AG10803 (cell line): ENCODE measurements at regions not wholly inside any gene's neighbourhood (a gene's known extent, or its start where the extent isn't known, plus 50 kb on each side); places are given as distances from the start of the nearest gene placed in this dataset.

ENCODE experiments used
- DNase-seq: peaks from one replicate; pipeline ENCODE4 v3.0.0; 2010; ENCODE audit warnings: low read depth
- H3K4me3 ChIP-seq: 2 replicates; pipeline ENCODE4 v1.5.1; 2011; ENCODE audit warnings: mild to moderate bottlenecking, low read length, control low read depth
- CTCF ChIP-seq: conservative IDR thresholded peaks from 2 replicates; pipeline ENCODE4 v1.5.1; 2011; ENCODE audit warnings: mild to moderate bottlenecking, low read length, control low read depth, inconsistent platforms

DNA sequence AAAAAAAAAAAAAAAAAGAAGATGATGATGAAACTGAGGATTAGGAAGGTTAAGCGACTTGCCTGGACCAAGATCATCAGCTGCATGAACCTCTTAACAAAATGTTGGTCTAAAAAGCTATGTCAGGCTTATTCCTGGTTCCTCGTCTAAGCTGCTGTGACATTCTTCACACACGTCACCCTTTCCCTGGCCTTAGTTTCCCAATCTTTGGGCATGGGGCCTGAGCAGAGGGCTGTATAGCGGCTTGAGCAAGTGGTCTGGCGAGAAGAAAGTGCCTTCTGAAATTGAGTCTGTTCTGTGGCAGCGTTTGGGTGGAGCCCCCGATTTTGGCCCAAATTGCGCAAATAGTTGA is 58.7 kb upstream of the CCND2 start:
- no peak for DNase-seq
- no peak overlapping the region for H3K4me3 ChIP-seq
- no peak for TF ChIP-seq CTCF

GRCh38 chr12:4213471-4213870 is 60.1 kb upstream of the CCND2 start:
- TF ChIP-seq CTCF, result no peak
- DNase-seq, result no peak

DNA sequence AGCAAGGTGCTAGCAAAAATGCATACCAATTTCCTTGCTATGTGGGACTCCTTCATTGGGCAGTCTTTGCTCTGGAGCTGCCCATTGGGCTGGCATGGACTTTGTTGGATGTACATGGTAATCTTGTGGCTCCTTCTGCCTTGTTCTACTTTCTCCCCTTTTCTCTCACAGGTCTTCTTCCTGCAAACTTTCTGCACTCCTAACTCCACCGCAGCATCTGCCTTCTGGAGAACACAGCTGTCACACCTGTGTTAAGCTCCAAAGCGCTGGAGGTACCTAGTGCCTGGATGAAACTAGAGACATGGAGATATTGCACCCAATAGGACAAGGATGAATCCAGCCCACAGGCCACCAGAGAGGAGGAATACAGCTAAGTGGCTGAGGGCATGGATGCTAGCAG is 60.7 kb upstream of the CCND2 start:
- DNase-seq, result no peak
- TF ChIP-seq CTCF, result no peak
- H3K4me3 ChIP-seq, result no peak overlapping the region

More at GRCh38 chr12:4213471-4213870, 60.1 kb upstream of the CCND2 start:
- no peak overlapping the region for H3K4me3 ChIP-seq

- no peak for DNase-seq
- H3K4me3 ChIP-seq, result no peak overlapping the region
- no peak for TF ChIP-seq CTCF
Measured at GRCh38 chr12:4211372-4211771, 62.2 kb upstream of the CCND2 start.

- no peak for TF ChIP-seq CTCF
- no peak for DNase-seq
- H3K4me3 ChIP-seq, result no peak overlapping the region
Measured at GRCh38 chr12:4210183-4210582, 63.4 kb upstream of the CCND2 start.

GRCh38 chr12:4206470-4206869 is 67.1 kb upstream of the CCND2 start:
- no peak for TF ChIP-seq CTCF
- no peak for DNase-seq
- H3K4me3 ChIP-seq, result no peak overlapping the region

DNA sequence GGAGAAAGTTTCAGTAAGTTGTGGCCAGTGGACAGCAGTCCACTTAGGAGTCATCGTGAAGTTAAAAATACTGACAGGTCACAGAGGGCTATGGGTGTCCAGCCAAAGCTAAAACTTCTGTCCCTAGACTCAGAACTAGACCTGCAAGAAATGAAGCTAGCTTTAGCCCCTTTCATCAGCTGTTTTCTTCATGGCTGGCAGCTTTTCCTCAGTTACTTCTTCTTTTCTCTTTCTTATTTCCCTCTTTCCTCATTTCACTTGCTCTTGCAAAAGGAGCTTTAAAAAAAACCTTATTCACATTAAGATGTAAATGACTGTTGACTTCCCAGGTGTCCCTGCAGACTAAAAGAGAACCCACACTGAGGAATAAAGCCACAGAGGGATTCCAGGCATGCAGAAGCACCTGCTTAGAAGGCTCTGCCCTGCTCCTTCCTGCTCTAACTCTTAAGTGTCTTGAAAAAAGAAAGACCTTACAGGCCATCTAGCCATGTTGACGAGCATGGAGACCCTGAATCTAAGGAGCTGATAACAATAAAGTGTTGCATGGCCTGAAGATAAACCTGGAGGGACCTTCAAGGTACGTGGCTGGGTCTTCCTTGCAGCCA is 69.7 kb upstream of the CCND2 start:
- no peak for DNase-seq
- no peak for TF ChIP-seq CTCF
- H3K4me3 ChIP-seq, result no peak overlapping the region
